Keratinocyte (primary cell): ENCODE measurements at regions not wholly inside any gene's neighbourhood (a gene's known extent, or its start where the extent isn't known, plus 50 kb on each side); places are given as distances from the start of the nearest gene placed in this dataset.

Source experiments
- EZH2 ChIP-seq: IDR thresholded peaks from one replicate; pipeline ENCODE4 v1.6.1; 2012; ENCODE audit warnings: inconsistent platforms, mild to moderate bottlenecking, low read length, moderate library complexity
- TF ChIP-seq, protein P1 (sequence below), 3 experiments: IDR thresholded peaks in 1 of 3; conservative IDR thresholded peaks in 1 of 3; optimal IDR thresholded peaks in 1 of 3; 2 replicates in 2 of 3; 3 replicates in 1 of 3; pipeline versions ENCODE3 to v1.5.1; 2011; ENCODE audit warnings: low read length in 3 of 3, mild to moderate bottlenecking in 3 of 3, moderate library complexity in 2 of 3, control low read depth in 1 of 3, inconsistent platforms in 1 of 3; ENCODE audit not compliant: insufficient read depth in 2 of 3; ENCODE audit errors: extremely low read depth in 1 of 3

DNA sequence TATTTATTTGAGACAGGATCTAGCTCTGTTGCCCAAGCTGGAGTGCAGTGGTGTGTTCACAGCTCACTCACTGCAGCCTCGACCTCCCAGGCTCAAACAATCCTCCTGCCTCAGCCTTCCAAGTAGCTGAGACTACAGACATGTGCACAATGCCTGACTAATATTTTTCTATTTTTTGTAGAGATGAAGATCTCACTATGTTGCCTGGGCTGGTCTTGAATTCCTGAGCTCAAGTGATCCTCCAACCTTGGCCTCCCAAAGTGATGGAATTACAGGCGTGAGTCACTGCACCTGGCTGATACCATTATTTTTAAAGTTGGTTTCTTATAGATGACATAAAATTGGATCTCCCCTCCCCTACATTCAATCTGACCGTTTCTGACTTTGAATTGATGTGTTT is 139.5 kb upstream of the RGMA start:
- TF ChIP-seq, protein P1, sequence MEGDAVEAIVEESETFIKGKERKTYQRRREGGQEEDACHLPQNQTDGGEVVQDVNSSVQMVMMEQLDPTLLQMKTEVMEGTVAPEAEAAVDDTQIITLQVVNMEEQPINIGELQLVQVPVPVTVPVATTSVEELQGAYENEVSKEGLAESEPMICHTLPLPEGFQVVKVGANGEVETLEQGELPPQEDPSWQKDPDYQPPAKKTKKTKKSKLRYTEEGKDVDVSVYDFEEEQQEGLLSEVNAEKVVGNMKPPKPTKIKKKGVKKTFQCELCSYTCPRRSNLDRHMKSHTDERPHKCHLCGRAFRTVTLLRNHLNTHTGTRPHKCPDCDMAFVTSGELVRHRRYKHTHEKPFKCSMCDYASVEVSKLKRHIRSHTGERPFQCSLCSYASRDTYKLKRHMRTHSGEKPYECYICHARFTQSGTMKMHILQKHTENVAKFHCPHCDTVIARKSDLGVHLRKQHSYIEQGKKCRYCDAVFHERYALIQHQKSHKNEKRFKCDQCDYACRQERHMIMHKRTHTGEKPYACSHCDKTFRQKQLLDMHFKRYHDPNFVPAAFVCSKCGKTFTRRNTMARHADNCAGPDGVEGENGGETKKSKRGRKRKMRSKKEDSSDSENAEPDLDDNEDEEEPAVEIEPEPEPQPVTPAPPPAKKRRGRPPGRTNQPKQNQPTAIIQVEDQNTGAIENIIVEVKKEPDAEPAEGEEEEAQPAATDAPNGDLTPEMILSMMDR (optimal IDR thresholded peaks at IDR 0.05 in 1 of 3, IDR thresholded peaks at IDR 0.05 in 1 of 3, conservative IDR thresholded peaks at IDR 0.05 in 1 of 3; ENCODE audit: extremely low read depth in 1 of 3, insufficient read depth in 2 of 3, low read length in 3 of 3), result no peak
- no peak for TF ChIP-seq EZH2
